Osteoblast (primary cell): ENCODE measurements at regions not wholly inside any gene's neighbourhood (a gene's known extent, or its start where the extent isn't known, plus 50 kb on each side); places are given as distances from the start of the nearest gene placed in this dataset.

ENCODE experiments used
- DNase-seq: peaks from one replicate; pipeline ENCODE4 v3.0.0; 2011; ENCODE audit warnings: low spot score, mixed read lengths; ENCODE audit not compliant: insufficient read length; ENCODE audit errors: missing footprints
- H2AFZ ChIP-seq: 2 replicates; pipeline ENCODE4 v1.6.0; 2011; ENCODE audit warnings: mild to moderate bottlenecking, low read length
- H3K27ac ChIP-seq: 2 replicates; pipeline ENCODE4 v1.5.1; 2011; ENCODE audit warnings: mild to moderate bottlenecking, low read depth, low read length, moderate library complexity
- H3K27me3 ChIP-seq: 2 replicates; pipeline ENCODE4 v1.6.0; 2012; ENCODE audit warnings: mild to moderate bottlenecking, control low read depth, inconsistent platforms, low read length, moderate library complexity; ENCODE audit not compliant: insufficient read depth
- H3K36me3 ChIP-seq: 2 replicates; pipeline ENCODE4 v1.5.1; 2011; ENCODE audit warnings: mild to moderate bottlenecking, low read length, control low read depth, moderate library complexity; ENCODE audit not compliant: insufficient read depth
- H3K4me1 ChIP-seq: 2 replicates; pipeline ENCODE4 v1.5.1; 2011; ENCODE audit warnings: mild to moderate bottlenecking, low read length, control low read depth, moderate library complexity; ENCODE audit not compliant: insufficient read depth
- H3K4me2 ChIP-seq: 2 replicates; pipeline ENCODE4 v1.6.0; 2011; ENCODE audit warnings: mild to moderate bottlenecking, low read length; ENCODE audit not compliant: insufficient read depth
- H3K4me3 ChIP-seq: fragments of 200-600 bp; sonication (generic); 3 replicates; pipeline ENCODE4 v1.5.1; 2012; ENCODE audit warnings: mild to moderate bottlenecking, low read length, inconsistent platforms; ENCODE audit not compliant: insufficient read depth
- H3K79me2 ChIP-seq: 2 replicates; pipeline ENCODE4 v1.6.0; 2012; ENCODE audit warnings: mild to moderate bottlenecking, low read length, control low read depth, inconsistent platforms; ENCODE audit not compliant: insufficient read depth
- H3K9me3 ChIP-seq: 2 replicates; pipeline ENCODE4 v1.5.1; 2011; ENCODE audit warnings: low read depth, low read length, control low read depth
- H4K20me1 ChIP-seq: 2 replicates; pipeline ENCODE4 v1.6.0; 2012; ENCODE audit warnings: mild to moderate bottlenecking, low read length, control low read depth; ENCODE audit not compliant: insufficient read depth
- TF ChIP-seq, protein P1 (sequence below): IDR thresholded peaks from 2 replicates; pipeline ENCODE4 v1.5.1; 2011; ENCODE audit warnings: mild to moderate bottlenecking, low read depth, low read length, moderate library complexity; ENCODE audit errors: extremely low read depth

DNA sequence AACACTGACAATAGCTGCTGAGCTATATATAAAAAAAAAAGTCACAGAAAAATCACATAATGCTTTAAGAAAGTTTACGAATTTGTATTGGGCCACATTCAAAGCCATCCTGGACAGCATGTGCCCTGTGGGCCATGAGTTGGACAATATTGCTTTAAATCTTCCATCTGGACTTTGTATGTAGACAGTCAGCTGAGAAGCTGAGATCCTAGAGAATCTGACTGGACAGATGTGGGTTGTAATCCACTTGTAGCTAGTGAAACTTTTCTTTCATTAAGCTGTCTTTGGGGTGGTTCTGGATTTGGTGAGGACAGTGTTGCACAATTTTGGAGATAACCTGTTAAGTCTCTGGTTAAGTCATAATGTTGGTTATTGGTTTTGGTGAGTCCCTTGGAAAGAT lies 824.5 kb downstream of the CCSER2 start:
- H3K27ac ChIP-seq = no peak overlapping the region
- no peaks in the 10 kb centered on the region for H3K4me1 ChIP-seq
- H3K4me2 ChIP-seq = no peak overlapping the region
- no peaks in the 10 kb centered on the region for H4K20me1 ChIP-seq
- H2AFZ ChIP-seq = no peak overlapping the region
- H3K36me3 ChIP-seq = no peaks in the 10 kb centered on the region
- no peaks in the 10 kb centered on the region for H3K27me3 ChIP-seq
- no peak for DNase-seq
- H3K9me3 ChIP-seq = no peaks in the 10 kb centered on the region
- H3K79me2 ChIP-seq = no peaks in the 10 kb centered on the region
- TF ChIP-seq, protein P1, sequence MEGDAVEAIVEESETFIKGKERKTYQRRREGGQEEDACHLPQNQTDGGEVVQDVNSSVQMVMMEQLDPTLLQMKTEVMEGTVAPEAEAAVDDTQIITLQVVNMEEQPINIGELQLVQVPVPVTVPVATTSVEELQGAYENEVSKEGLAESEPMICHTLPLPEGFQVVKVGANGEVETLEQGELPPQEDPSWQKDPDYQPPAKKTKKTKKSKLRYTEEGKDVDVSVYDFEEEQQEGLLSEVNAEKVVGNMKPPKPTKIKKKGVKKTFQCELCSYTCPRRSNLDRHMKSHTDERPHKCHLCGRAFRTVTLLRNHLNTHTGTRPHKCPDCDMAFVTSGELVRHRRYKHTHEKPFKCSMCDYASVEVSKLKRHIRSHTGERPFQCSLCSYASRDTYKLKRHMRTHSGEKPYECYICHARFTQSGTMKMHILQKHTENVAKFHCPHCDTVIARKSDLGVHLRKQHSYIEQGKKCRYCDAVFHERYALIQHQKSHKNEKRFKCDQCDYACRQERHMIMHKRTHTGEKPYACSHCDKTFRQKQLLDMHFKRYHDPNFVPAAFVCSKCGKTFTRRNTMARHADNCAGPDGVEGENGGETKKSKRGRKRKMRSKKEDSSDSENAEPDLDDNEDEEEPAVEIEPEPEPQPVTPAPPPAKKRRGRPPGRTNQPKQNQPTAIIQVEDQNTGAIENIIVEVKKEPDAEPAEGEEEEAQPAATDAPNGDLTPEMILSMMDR = no peak
- H3K4me3 ChIP-seq = no peak overlapping the region

DNA sequence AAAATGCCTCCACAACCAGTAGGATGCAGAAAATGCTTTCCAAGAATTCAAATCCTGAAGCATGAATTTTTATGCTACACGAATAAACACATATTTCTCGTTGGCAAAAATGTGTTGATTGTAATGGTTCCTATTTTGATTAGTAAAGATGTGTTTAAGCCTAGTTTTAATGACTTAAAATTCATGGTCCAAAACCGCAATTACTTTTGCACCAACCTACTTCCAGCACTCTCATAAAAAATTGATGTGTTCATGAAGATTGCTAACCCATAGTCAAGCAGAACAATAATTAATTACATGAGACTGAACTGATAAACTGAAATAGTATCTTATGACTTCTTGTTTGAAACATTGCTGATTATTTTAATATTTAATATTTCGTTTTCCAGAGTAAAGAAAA lies 828.8 kb downstream of the CCSER2 start:
- Histone ChIP-seq H3K79me2 (no peaks in the 10 kb centered on the region), H2AFZ (no peak overlapping the region), H3K36me3 (no peaks in the 10 kb centered on the region), H3K9me3 (no peaks in the 10 kb centered on the region), H3K4me2 (no peak overlapping the region), H3K27me3 (no peaks in the 10 kb centered on the region), H3K4me3 (no peak overlapping the region), H4K20me1 (no peaks in the 10 kb centered on the region), H3K27ac (no peak overlapping the region), H3K4me1 (no peaks in the 10 kb centered on the region)
- no peak for DNase-seq
- TF ChIP-seq, protein P1 = no peak

DNA sequence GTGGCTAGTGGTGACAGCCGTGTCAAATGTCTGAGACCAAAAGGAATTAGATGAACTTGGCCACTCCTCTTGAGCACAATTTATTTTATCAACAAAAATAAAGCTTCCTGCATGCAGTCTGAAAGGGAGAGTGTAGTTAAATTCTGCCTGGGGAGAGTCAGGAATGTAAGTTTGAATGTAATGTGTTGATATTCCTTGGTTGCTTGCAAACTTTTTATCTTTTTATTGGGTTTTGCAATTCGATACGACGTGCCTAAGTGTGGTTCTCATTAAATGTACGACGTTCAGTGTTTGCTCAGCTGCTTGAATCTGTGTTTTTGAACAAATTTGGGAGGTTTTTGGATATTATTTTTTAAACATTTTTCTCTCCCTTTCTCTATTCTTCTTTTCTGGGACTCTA lies 839.9 kb downstream of the CCSER2 start:
- H2AFZ ChIP-seq = no peak overlapping the region
- no peak overlapping the region for H3K4me2 ChIP-seq
- no peaks in the 10 kb centered on the region for H3K27me3 ChIP-seq
- no peak for DNase-seq
- H3K9me3 ChIP-seq = peaks cover 3% of the 10 kb centered on the region
- H3K4me1 ChIP-seq = no peaks in the 10 kb centered on the region
- H3K36me3 ChIP-seq = no peaks in the 10 kb centered on the region
- H4K20me1 ChIP-seq = no peaks in the 10 kb centered on the region
- no peak overlapping the region for H3K27ac ChIP-seq
- H3K79me2 ChIP-seq = no peaks in the 10 kb centered on the region
- no peak overlapping the region for H3K4me3 ChIP-seq
- TF ChIP-seq, protein P1 = no peak

DNA sequence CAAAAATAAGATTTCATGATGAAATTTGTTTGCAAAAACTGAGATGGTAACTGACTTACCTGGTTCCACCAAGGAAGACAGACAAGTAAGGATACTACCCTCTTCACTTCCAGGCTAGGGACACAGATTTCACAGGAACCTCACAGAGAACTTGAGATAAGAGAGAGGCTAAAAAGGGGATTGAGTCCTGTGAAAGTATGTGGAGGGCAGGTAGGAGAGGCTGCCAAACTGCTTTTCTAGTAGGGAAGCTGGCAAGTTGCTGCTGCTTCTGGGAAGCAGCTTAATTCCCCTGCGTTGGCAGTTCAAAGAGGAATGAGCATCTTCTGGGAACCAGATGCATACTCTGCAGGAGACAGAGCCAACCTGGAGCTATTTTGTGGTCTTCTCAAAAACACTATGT lies 841.6 kb downstream of the CCSER2 start:
- Histone ChIP-seq H3K79me2 (no peaks in the 10 kb centered on the region), H3K27me3 (no peaks in the 10 kb centered on the region), H3K27ac (no peak overlapping the region), H3K36me3 (no peaks in the 10 kb centered on the region), H3K4me2 (no peak overlapping the region), H4K20me1 (no peaks in the 10 kb centered on the region), H3K9me3 (peaks cover 3% of the 10 kb centered on the region), H2AFZ (no peak overlapping the region), H3K4me3 (no peak overlapping the region), H3K4me1 (no peaks in the 10 kb centered on the region)
- no peak for DNase-seq
- TF ChIP-seq, protein P1 = no peak
